CD14-positive monocyte (primary cell): ENCODE measurements at regions not wholly inside any gene's neighbourhood (a gene's known extent, or its start where the extent isn't known, plus 50 kb on each side); places are given as distances from the start of the nearest gene placed in this dataset.

Experiments
- DNase-seq, 3 donors: peaks; one replicate each; pipeline ENCODE4 v3.0.0-alpha.2; 2011 to 2022
- H2AFZ ChIP-seq: 2 replicates; pipeline ENCODE4 v1.6.0; 2012; ENCODE audit warnings: mild to moderate bottlenecking, low read depth, low read length, inconsistent platforms; ENCODE audit not compliant: insufficient read depth, poor library complexity, severe bottlenecking
- H3K27ac ChIP-seq, 2 donors: 1 replicate in 1 of 2; 2 replicates in 1 of 2; pipeline ENCODE4 v1.5.1; 2012 to 2013; ENCODE audit warnings: low read length in 2 of 2, control low read depth in 1 of 2, inconsistent platforms in 1 of 2, low read depth in 1 of 2, mild to moderate bottlenecking in 1 of 2
- H3K27me3 ChIP-seq, 2 donors: one replicate each; pipeline versions ENCODE4 v1.6.0 to v1.6.1; 2011 to 2013; ENCODE audit warnings: low read length in 2 of 2; ENCODE audit not compliant: control insufficient read depth in 2 of 2, insufficient read depth in 2 of 2
- H3K36me3 ChIP-seq, 2 donors: replicated peaks in 1 of 2; 1 replicate in 1 of 2; 2 replicates in 1 of 2; pipeline versions ENCODE4 v1.5.1 to v1.6.1; 2012 to 2013; ENCODE audit warnings: low read length in 2 of 2, control low read depth in 1 of 2, inconsistent platforms in 1 of 2, mild to moderate bottlenecking in 1 of 2; ENCODE audit not compliant: insufficient read depth in 2 of 2, control insufficient read depth in 1 of 2
- H3K4me1 ChIP-seq, 2 donors: 1 replicate in 1 of 2; 2 replicates in 1 of 2; pipeline versions ENCODE4 v1.5.1 to v1.6.1; 2012 to 2013; ENCODE audit warnings: low read length in 2 of 2, control low read depth in 1 of 2, inconsistent platforms in 1 of 2, mild to moderate bottlenecking in 1 of 2, moderate library complexity in 1 of 2; ENCODE audit not compliant: insufficient read depth in 2 of 2, control insufficient read depth in 1 of 2
- H3K4me2 ChIP-seq: replicated peaks from 2 replicates; pipeline ENCODE3; 2012; ENCODE audit warnings: low read length, moderate library complexity, mild to moderate bottlenecking; ENCODE audit not compliant: poor library complexity, severe bottlenecking; ENCODE audit errors: extremely low read depth
- H3K4me3 ChIP-seq, 3 experiments: fragments of 200-600 bp in 1 of 3; sonication (generic) in 1 of 3; replicated peaks in 1 of 3; 1 replicate in 2 of 3; 2 replicates in 1 of 3; pipeline ENCODE4 v1.5.1; 2011 to 2013; ENCODE audit warnings: low read length in 3 of 3, mild to moderate bottlenecking in 3 of 3, control low read depth in 2 of 3, low read depth in 2 of 3, inconsistent platforms in 1 of 3, moderate library complexity in 1 of 3
- H3K79me2 ChIP-seq: 2 replicates; pipeline ENCODE4 v1.6.0; 2012; ENCODE audit warnings: mild to moderate bottlenecking, control low read depth, inconsistent platforms, low read length, moderate library complexity; ENCODE audit not compliant: insufficient read depth
- H3K9ac ChIP-seq: 2 replicates; pipeline ENCODE4 v1.6.0; 2017; ENCODE audit warnings: low read length, mild to moderate bottlenecking; ENCODE audit not compliant: insufficient read depth, poor library complexity, severe bottlenecking
- H3K9me3 ChIP-seq, 2 donors: replicated peaks in 1 of 2; 1 replicate in 1 of 2; 2 replicates in 1 of 2; pipeline versions ENCODE4 v1.5.1 to v1.6.1; 2012 to 2013; ENCODE audit warnings: low read length in 2 of 2, control low read depth in 1 of 2; ENCODE audit not compliant: control insufficient read depth in 1 of 2, insufficient read depth in 1 of 2
- H4K20me1 ChIP-seq: 2 replicates; pipeline ENCODE4 v1.6.0; 2012; ENCODE audit warnings: mild to moderate bottlenecking, low read length, control low read depth, moderate library complexity; ENCODE audit not compliant: insufficient read depth
- H3K27ac Mint-ChIP-seq, 7 donors: one replicate each; pipeline ENCODE4 v1.8.0; 2020; ENCODE audit warnings: mild to moderate bottlenecking in 7 of 7, mixed read lengths in 7 of 7, moderate library complexity in 6 of 7, inconsistent platforms in 2 of 7
- H3K27me3 Mint-ChIP-seq, 3 donors: one replicate each; pipeline ENCODE4 v1.8.0; 2021 to 2022; ENCODE audit warnings: low read depth in 3 of 3, mild to moderate bottlenecking in 3 of 3, mixed read lengths in 3 of 3, moderate library complexity in 3 of 3, inconsistent platforms in 1 of 3
- H3K36me3 Mint-ChIP-seq, 2 donors: one replicate each; pipeline ENCODE4 v1.8.0; 2020; ENCODE audit warnings: mixed read lengths in 2 of 2, inconsistent platforms in 1 of 2, mild to moderate bottlenecking in 1 of 2
- H3K4me1 Mint-ChIP-seq: one replicate; pipeline ENCODE4 v1.8.0; 2020; ENCODE audit warnings: mild to moderate bottlenecking, mixed read lengths
- H3K4me3 Mint-ChIP-seq, 2 donors: one replicate each; pipeline ENCODE4 v1.8.0; 2020; ENCODE audit warnings: mild to moderate bottlenecking in 2 of 2, mixed read lengths in 2 of 2, moderate library complexity in 1 of 2
- H3K9me3 Mint-ChIP-seq, 7 donors: one replicate each; pipeline ENCODE4 v1.8.0; 2020 to 2022; ENCODE audit warnings: mixed read lengths in 7 of 7, mild to moderate bottlenecking in 6 of 7, moderate library complexity in 6 of 7, inconsistent platforms in 2 of 7
- WGBS: methylation state at CpG from one replicate; pipeline ENCODE4 v1.1.5; 2013; ENCODE audit warnings: missing lambda C conversion rate; ENCODE audit not compliant: insufficient coverage; 5-methylcytosine and 5-hydroxymethylcytosine counted together
- intact Hi-C, 2 donors: fragments of 100-400 bp; cut with micrococcal nuclease; formaldehyde crosslinking; loops; one replicate each; pipeline versions ENCODE4 v1.15.0 to v1.15.1; 2023
- TF ChIP-seq, protein P1 (sequence below): fragments of 200-600 bp; IDR thresholded peaks from one replicate; pipeline ENCODE4 v1.8.0; 2022; ENCODE audit warnings: antibody characterized with exemption, mild to moderate bottlenecking

DNA sequence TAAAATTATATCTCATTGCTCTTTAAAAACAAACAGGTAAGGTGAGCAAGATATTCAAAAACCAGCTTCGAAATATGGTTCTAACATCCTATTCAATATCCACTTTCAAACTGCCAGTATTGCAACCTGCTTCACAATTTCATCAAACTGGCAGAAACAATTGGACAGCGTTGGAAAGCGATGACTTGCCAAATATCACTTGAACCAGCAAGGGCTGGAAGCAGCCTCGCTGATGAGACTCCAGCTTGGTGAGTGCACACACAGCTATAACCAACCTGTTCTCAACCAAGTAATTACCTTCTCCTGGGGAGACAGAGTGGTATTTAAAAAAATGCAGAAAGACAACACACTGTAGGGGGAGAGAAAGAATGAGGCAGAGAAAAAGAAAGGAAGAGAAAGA, 155.8 kb upstream of the RAI2 start:
- DNase-seq: no peak
- intact Hi-C loops: no loop called here
- no peak overlapping the region for H3K27ac Mint-ChIP-seq

DNA sequence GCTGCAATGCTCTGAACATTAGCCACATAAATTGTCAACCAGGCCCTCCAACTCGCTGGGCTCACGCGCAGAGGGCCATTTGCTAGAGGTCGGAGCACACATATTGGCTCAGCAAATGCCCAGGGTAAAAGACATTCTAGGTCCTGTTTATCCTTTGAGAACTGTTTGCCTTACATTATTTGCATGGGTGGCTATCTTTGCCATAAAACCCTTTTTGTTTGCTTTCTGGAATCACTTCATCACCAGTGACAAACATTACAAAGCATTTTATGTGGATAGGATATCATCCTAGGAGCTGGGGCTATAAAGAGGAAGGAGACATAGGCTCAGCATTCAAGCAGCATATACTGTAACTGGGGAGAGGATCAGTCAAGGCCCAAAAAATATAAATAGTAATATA, 149.2 kb upstream of the RAI2 start:
- H3K27ac ChIP-seq: no peak overlapping the region
- H3K4me3 ChIP-seq: no peak overlapping the region
- no peaks in the 10 kb centered on the region for H3K9me3 ChIP-seq
- no peak overlapping the region for H3K9ac ChIP-seq
- no peaks in the 10 kb centered on the region for H4K20me1 ChIP-seq
- no peak overlapping the region for H2AFZ ChIP-seq
- intact Hi-C loops: no loop called here
- no peak overlapping the region for H3K27ac Mint-ChIP-seq
- no peaks in the 10 kb centered on the region for H3K4me1 ChIP-seq
- TF ChIP-seq, protein P1, sequence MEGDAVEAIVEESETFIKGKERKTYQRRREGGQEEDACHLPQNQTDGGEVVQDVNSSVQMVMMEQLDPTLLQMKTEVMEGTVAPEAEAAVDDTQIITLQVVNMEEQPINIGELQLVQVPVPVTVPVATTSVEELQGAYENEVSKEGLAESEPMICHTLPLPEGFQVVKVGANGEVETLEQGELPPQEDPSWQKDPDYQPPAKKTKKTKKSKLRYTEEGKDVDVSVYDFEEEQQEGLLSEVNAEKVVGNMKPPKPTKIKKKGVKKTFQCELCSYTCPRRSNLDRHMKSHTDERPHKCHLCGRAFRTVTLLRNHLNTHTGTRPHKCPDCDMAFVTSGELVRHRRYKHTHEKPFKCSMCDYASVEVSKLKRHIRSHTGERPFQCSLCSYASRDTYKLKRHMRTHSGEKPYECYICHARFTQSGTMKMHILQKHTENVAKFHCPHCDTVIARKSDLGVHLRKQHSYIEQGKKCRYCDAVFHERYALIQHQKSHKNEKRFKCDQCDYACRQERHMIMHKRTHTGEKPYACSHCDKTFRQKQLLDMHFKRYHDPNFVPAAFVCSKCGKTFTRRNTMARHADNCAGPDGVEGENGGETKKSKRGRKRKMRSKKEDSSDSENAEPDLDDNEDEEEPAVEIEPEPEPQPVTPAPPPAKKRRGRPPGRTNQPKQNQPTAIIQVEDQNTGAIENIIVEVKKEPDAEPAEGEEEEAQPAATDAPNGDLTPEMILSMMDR: no peak
- H3K36me3 ChIP-seq: no peaks in the 10 kb centered on the region
- peaks cover 0 to 4% of the 10 kb centered on the region in 2 donors for H3K27me3 ChIP-seq
- H3K9me3 Mint-ChIP-seq: peaks cover 0 to 2% (median 0%) of the 10 kb centered on the region in 7 donors
- H3K4me2 ChIP-seq: no peak overlapping the region
- H3K79me2 ChIP-seq: no peaks in the 10 kb centered on the region
- no peaks in the 10 kb centered on the region for H3K36me3 Mint-ChIP-seq
- no peak overlapping the region for H3K4me3 Mint-ChIP-seq
- DNase-seq: no peak
- peaks cover 0 to 10% (median 0%) of the 10 kb centered on the region in 3 donors for H3K27me3 Mint-ChIP-seq
- no CpG with 5 or more reads among the region's 4 CpGs for WGBS
- H3K4me1 Mint-ChIP-seq: no peaks in the 10 kb centered on the region

More for the DNA sequence above, 155.8 kb upstream of the RAI2 start:
- H3K27me3 Mint-ChIP-seq: peaks cover 0 to 10% (median 0%) of the 10 kb centered on the region in 3 donors
- WGBS: 92% methylated on average over 2 of the region's 4 CpGs
- no peaks in the 10 kb centered on the region for H3K36me3 ChIP-seq
- no peaks in the 10 kb centered on the region for H3K27me3 ChIP-seq
- TF ChIP-seq, protein P1: no peak
- peaks cover 0 to 4% (median 2%) of the 10 kb centered on the region in 7 donors for H3K9me3 Mint-ChIP-seq
- H3K4me1 ChIP-seq: no peaks in the 10 kb centered on the region
- H3K4me2 ChIP-seq: no peak overlapping the region
- H3K36me3 Mint-ChIP-seq: no peaks in the 10 kb centered on the region
- H3K4me3 Mint-ChIP-seq: no peak overlapping the region
- no peak overlapping the region for H3K27ac ChIP-seq
- H4K20me1 ChIP-seq: no peaks in the 10 kb centered on the region
- H3K4me3 ChIP-seq: no peak overlapping the region
- H3K79me2 ChIP-seq: no peaks in the 10 kb centered on the region
- no peak overlapping the region for H2AFZ ChIP-seq
- no peak overlapping the region for H3K9ac ChIP-seq
- no peaks in the 10 kb centered on the region for H3K4me1 Mint-ChIP-seq
- H3K9me3 ChIP-seq: no peaks in the 10 kb centered on the region
